NCI-H146 (cell line): ENCODE measurements at regions not wholly inside any gene's neighbourhood (a gene's known extent, or its start where the extent isn't known, plus 50 kb on each side); places are given as distances from the start of the nearest gene placed in this dataset.
"Not testable (repeated sequence)": the region's sequence is repeated elsewhere in the genome, so short reads cannot be mapped to it uniquely, and the experiment has no call there.

Experiments used
- DNase-seq: peaks from one replicate; lab custom pipeline; 2025; lab: John Stamatoyannopoulos, UW

DNA sequence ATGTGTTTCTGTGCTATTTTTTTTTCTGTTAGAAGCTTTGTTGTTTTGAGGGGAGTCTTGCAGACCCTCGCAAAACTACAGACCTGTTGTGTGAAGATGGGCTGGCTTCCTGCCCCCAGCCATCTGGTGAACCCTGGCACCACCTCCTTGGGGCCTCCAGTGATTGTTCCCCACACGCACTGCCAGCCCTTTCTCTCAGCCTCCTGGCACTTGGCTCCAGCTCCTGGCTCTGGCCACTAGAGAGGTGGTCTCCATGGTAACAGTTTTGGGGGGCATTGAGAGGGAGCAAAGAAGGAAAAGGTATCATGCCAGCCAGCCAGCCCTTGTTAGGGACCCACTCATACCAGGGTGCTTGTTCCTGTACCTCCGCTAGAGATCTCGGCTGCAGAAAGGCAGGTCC is 176.4 kb upstream of the RPH3A start:
- no peak for DNase-seq

DNA sequence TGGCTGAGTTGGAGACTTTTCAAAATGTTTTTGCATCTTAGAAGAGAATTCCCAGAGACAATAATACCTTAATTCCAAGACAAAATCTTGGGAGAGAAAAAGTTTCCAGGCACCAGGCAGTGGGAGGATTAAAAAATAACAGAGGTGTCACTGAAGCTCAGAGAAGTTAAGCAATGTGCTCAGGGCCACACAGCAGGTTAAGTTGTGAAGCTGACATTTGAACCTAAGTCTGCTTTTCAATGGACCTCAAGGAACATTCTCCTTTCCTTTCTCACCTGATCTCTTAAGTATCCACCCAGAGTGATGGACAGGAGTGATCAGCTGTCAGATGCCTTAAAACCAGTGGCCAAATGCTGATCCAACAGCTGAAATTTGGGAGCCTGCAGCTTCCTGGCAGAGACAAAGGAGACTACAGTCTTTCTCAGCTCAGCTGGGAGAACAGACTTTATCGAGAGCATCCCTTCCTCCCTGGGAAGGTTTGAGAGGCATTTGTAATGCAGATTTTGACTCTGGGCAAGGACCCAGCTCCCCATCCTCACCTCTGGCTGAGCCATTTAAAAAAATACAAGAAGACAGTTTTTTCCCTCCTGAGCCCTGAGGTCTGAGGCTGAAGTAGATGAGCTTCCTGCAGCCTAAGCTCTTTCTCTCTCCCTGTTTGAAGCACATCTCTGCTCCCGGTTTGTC is 174.9 kb upstream of the RPH3A start:
- no peak for DNase-seq

GRCh38 chr12:112617153-112617505 is 174.4 kb upstream of the RPH3A start:
- peak; percentile 5 for DNase-seq

GRCh38 chr12:112627851-112628250 is 163.7 kb upstream of the RPH3A start:
- DNase-seq = no peak

DNA sequence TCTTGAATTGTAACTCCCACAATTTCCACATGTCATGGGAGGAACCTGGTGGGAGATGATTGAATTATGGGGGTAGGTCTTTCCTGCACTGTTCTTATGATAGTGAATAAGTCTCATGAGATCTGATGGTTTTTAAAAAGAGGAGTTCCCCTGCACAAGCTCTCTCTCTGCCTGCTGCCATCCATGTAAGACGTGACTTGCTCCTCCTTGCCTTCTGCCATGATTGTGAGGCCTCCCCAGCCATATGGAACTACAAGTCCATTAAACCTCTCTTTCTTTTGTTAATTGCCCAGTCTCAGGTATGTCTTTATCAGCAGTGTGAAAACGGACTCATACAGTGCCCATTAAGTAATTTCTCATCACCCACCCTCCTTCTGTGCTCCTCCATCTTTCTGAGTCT is 159.6 kb upstream of the RPH3A start:
- DNase-seq = not testable (repeated sequence)

GRCh38 chr12:112635036-112635435 is 156.5 kb upstream of the RPH3A start:
- DNase-seq = no peak

DNA sequence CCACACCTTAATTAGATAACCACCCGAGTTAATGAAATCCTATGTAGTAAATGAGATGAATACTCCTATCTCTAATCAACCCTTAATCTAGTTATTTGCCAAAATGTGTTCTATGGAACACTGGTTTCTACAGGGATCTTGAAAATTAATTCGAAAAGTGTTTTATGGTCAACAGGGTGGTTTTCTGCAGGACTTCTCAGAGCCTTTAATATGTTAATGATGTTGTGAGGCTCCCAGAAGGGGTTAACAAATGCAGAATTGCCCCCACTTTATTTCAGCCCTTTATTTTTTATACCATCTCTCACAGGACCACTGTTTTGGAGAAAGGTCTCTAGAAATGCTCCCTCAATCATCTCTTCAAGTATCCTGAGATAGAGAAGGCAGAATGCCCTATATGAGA is 153.1 kb upstream of the RPH3A start:
- no peak for DNase-seq

DNA sequence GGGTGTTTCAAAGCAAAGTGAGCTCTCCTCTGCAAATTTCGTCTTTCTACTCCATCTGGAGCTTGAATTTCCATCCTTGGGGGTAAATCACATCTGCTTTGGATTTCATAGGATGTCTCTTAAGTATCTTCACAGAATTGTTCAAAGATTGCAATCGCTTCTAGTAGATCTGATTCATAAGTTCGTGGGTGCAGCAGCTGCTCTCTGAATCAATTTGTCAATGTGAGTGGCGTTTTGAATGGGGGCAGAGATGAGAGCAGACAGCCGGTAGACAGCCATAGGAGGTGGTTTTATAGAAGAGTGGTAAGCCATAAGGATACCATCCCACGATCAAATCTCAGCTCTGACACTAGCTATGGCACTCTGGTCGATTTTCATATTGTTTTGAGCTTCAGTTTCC is 146.0 kb upstream of the RPH3A start:
- DNase-seq = no peak

GRCh38 chr12:112656141-112656540 is 135.4 kb upstream of the RPH3A start:
- no peak for DNase-seq

DNA sequence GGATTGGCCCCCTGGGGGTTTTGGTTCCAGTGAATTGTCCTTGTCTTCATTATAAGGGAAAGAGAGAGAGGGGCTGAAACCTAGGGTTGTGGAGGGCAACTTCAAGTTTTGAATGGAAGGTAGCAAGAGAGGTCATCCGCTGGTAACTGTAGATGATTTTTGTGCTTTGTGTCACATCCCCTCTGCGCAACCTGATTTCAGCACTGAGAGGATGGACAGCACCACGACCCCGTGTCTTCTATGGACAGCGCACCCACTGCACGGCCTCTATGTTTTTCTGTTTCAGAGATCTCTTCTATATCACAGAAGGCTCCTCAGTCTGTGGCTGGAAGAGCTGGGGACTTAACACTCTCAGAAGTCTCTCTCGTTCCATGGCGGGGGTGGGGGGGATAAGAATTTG is 127.0 kb upstream of the RPH3A start:
- DNase-seq = no peak

- DNase-seq = no peak
These were observed 125.6 kb upstream of the RPH3A start for GRCh38 chr12:112665958-112666357.

DNA sequence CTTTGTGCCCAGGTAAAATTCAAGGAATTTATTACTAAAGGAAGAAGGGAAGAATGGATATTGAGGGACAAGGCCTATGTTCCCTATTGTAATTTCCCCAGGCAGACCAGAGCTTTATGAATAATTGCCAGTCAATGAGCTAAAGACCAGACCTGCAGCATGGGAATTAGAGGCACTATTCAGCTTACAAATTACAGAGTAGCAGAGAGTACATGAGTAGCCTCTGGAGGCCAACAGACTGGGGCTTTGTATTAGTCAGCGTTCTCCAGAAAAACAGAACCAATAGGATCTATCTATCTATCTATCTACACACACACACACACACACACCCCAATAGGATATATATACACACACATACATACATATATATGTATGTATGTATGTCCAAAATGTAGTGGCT is 120.0 kb upstream of the RPH3A start:
- DNase-seq = no peak

DNA sequence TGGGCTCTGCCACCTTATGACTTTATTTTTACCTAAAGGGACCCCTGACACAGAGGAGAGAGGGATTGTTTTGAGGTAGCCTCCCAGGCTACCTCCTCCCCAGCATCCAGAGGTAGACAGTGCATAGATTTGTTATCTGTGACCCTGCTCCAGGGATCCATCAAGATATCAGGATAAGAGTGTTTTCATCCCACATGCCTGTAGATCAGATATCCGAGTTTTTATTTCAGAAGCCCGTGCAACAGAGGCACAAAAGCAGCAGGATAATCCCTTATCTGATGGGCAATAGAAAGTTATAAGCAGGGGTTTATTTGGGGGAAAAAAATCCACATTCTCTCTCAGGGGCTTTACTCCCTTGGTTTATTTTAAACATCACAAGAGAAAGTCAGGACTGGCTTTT is 117.0 kb upstream of the RPH3A start:
- DNase-seq = no peak

DNA sequence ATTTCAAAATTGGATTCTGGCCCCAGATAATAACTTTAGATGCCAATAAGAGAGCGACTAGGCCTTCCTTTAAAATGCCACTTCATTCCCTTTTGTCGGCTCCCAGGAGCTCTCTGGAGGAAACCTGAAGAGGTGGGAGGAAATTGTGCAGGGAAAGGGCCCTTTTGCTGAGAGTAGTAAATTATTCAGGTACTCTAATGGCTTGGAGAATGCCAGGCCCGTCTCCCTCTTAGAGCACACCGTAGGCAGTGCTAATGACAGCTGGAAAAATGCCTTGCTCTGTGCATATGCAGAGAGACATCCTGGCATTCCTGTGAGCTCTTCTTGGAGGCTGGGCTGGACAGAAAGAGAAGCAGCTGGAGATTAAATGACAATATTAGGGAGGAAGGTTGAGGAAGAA is 115.0 kb upstream of the RPH3A start:
- no peak for DNase-seq

GRCh38 chr12:112677050-112677765 is 114.3 kb upstream of the RPH3A start:
- no peak for DNase-seq

DNA sequence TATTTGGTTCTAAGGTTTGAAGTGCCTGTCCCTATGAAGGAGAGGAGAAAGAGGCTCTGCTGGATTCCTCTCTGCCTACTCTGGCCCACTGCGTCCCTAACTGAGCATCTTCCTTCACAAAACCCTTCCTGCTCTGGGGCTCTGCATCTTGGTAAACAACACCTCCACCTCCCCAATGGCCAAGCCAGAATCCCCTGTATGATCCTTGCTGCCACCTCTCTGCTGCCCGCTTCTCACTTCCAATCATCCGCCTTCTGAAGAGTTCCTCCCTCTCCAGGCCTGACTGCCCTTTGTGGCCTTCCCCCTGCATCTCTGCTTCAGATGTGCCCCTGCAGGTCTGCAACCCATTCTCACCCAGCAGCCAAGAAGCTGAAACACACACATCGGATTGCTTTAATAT is 110.6 kb upstream of the RPH3A start:
- no peak for DNase-seq

- no peak for DNase-seq
These were observed 109.0 kb upstream of the RPH3A start for GRCh38 chr12:112682586-112682985.

- DNase-seq = peak; percentile 23
These were observed 106.8 kb upstream of the RPH3A start for GRCh38 chr12:112684742-112685141.

DNA sequence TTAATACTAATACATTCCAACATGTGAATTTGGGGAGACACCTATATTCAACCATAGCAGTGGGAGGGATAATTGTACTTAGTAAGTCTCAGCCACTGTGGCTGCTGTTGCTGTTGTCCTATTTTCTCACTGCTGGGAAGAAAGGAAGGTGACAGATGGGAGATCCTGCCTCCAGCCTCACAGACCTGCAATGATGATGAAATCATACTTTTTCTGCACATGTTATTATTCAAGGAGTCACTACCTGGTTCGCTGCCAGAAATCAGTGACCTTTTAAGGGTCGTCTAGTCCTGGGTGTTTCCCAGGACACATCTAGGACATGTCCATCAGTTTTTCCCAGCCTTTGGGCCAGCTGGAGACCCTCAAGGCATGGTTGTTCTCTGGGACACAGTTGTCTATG is 106.2 kb upstream of the RPH3A start:
- no peak for DNase-seq

- no peak for DNase-seq
These were observed 105.2 kb upstream of the RPH3A start for GRCh38 chr12:112686373-112686772.

DNA sequence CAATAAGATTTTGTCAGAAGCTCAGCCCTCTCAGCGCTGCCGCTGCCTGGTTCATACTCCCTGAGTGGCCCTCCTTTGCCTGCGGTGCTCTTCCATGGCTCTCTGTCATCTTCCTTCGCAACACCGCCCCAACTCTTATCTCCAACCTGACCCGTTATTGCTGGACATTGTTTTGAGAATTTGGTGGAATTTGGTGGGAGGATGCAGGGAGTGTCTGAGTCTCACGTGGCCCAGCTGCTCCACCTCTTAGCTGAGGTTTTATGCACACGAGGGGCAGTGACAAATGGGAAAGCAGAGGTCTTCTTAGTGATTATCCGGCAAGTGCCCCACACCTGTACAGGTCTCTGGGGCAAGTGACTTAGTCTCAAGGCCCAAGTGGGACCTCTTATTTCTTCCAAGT is 97.5 kb upstream of the RPH3A start:
- no peak for DNase-seq

DNA sequence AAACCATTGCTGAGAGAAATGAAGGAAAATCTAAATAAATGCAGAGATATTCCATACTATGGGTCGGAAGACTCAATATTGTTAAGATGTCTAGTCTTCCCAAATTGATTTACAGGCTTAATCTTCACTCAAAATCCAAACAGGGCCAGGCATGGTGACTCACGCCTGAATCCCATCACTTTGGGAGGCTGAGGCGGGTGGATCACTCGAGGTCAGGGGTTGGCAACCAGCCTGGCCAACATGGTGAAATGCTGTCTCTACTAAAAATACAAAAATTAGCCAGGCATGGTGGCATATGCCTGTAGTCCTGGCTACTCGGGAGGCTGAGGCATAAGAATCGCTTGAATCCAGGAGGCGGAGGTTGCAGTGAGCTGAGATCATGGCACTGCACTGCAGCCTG is 94.1 kb upstream of the RPH3A start:
- DNase-seq = not testable (repeated sequence)

- DNase-seq = peak; percentile 41
These were observed 86.4 kb upstream of the RPH3A start for GRCh38 chr12:112705037-112705632.

GRCh38 chr12:112710414-112710813 is 81.1 kb upstream of the RPH3A start:
- DNase-seq = no peak
